ENCODE measurements at regions not wholly inside any gene's neighbourhood (a gene's known extent, or its start where the extent isn't known, plus 50 kb on each side); places are given as distances from the start of the nearest gene placed in this dataset.

DNA sequence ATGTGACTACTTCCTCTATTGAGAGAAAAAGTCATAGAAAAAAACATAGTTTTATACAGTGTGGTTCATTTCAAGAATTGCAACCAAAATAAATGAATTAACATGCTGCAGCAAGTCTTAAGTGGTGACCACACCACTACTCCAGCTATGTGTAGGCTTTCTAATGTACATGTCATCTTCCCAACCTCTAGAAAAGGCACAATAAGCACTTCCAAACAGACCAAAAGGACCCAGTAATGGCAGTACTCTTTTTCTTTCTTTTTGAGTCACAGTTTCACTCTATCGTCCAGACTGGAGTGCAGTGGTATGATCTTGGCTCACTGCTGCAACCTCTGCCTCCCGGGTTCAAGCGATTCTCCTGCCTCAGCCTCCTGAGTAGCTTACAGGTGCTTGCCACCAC, 219.3 kb upstream of the KBTBD8 start:
- TF ChIP-seq POLR2A (IDR thresholded peaks at IDR 0.05) = no peak
- no peak for TF ChIP-seq EP300 (IDR thresholded peaks at IDR 0.05)
